Activated CD8-positive, alpha-beta T cell treated with anti-CD3 and anti-CD28 coated beads for 36 hours (primary cell): ENCODE measurements at regions not wholly inside any gene's neighbourhood (a gene's known extent, or its start where the extent isn't known, plus 50 kb on each side); places are given as distances from the start of the nearest gene placed in this dataset.

ENCODE experiments used
- ATAC-seq: fragments of 200-7000 bp; cut with Tn5 transposase; one replicate; pipeline ENCODE4 v1.10.0; 2021; ENCODE audit warnings: mild to moderate bottlenecking, moderate library complexity
- CTCF ChIA-PET: fragments of 350-600 bp; sonication (Branson Sonifier 250); formaldehyde crosslinking; loops from one replicate; lab custom pipeline; 2021; ENCODE audit warnings: antibody characterized with exemption; lab: Charles Lee
- POLR2A ChIA-PET: fragments of 350-600 bp; sonication (Branson Sonifier 250); formaldehyde crosslinking; loops from one replicate; lab custom pipeline; 2021; ENCODE audit warnings: antibody characterized with exemption; lab: Charles Lee
- DNase-seq: peaks from one replicate; pipeline ENCODE4 v3.0.0-alpha.2; 2020
- H3K27ac Mint-ChIP-seq: one replicate; pipeline ENCODE4 v1.8.0; 2021; ENCODE audit warnings: mild to moderate bottlenecking, mixed read lengths
- H3K27me3 Mint-ChIP-seq: one replicate; pipeline ENCODE4 v1.8.0; 2021; ENCODE audit warnings: mixed read lengths
- H3K36me3 Mint-ChIP-seq: one replicate; pipeline ENCODE4 v1.8.0; 2021; ENCODE audit warnings: low read depth, mixed read lengths
- H3K4me1 Mint-ChIP-seq: one replicate; pipeline ENCODE4 v1.8.0; 2021; ENCODE audit warnings: low read depth, mixed read lengths
- H3K4me3 Mint-ChIP-seq: one replicate; pipeline ENCODE4 v1.8.0; 2021; ENCODE audit warnings: mild to moderate bottlenecking, moderate library complexity, mixed read lengths
- H3K9me3 Mint-ChIP-seq: one replicate; pipeline ENCODE4 v1.8.0; 2021; ENCODE audit warnings: mixed read lengths
- intact Hi-C: fragments of 100-400 bp; cut with micrococcal nuclease; formaldehyde crosslinking; loops from one replicate; pipeline ENCODE4 v1.10.0; 2022
- TF ChIP-seq, protein P1 (sequence below): fragments of 200-600 bp; IDR thresholded peaks from one replicate; pipeline ENCODE4 v1.8.0; 2022; ENCODE audit warnings: antibody characterized with exemption, mild to moderate bottlenecking

DNA sequence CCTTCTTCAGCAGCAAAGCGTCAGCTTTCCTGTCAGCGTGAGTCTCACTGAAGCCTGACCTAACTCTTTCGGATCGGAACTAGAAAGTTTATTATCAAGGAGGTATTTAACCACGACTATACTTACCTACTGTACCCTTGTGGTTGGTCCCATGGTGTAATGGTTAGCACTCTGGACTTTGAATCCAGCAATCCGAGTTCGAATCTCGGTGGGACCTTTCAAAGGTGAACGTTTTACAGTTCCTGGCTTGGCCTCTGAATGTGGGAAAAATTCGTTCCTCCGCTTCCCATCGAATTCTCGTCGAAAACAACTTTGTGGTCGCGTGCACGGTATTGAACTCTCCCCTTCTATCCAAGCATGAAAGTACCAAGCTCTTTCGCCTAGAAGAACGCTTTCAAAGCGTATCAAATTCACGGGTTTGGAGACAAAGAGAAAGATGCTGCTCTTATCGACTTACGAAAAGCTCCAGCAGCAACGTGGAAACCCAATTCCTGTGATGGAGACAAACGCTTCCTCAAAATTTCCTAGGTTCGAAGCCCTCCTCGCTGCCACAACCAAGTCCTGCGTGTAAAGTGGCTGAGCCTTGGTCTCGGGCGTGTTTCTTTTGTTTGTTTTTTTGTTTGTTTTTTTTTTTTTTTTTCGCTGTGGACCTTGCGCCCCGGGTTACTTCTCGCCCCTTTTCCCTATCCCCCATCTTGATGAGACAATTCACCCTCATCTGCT lies 63.7 kb downstream of the GPX5 start:
- peak overlapping the region; percentile 26 for H3K4me3 Mint-ChIP-seq
- ChIA-PET CTCF (interaction anchor here (0.7 to 0.9 kb wide), 2 partner anchors 26 to 47 kb away, joined by 3 read pairs; no protein-coding TSS in a partner anchor), POLR2A (no interaction called here)
- intact Hi-C loops: no loop called here
- no peaks in the 10 kb centered on the region for H3K36me3 Mint-ChIP-seq
- no peak overlapping the region for H3K27ac Mint-ChIP-seq
- TF ChIP-seq, protein P1, sequence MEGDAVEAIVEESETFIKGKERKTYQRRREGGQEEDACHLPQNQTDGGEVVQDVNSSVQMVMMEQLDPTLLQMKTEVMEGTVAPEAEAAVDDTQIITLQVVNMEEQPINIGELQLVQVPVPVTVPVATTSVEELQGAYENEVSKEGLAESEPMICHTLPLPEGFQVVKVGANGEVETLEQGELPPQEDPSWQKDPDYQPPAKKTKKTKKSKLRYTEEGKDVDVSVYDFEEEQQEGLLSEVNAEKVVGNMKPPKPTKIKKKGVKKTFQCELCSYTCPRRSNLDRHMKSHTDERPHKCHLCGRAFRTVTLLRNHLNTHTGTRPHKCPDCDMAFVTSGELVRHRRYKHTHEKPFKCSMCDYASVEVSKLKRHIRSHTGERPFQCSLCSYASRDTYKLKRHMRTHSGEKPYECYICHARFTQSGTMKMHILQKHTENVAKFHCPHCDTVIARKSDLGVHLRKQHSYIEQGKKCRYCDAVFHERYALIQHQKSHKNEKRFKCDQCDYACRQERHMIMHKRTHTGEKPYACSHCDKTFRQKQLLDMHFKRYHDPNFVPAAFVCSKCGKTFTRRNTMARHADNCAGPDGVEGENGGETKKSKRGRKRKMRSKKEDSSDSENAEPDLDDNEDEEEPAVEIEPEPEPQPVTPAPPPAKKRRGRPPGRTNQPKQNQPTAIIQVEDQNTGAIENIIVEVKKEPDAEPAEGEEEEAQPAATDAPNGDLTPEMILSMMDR: no peak
- peaks cover 69% of the 10 kb centered on the region for H3K27me3 Mint-ChIP-seq
- H3K9me3 Mint-ChIP-seq: peaks cover 6% of the 10 kb centered on the region
- H3K4me1 Mint-ChIP-seq: peaks cover 34% of the 10 kb centered on the region
- DNase-seq: peak; percentile 64
- peak; percentile 50 for ATAC-seq

DNA sequence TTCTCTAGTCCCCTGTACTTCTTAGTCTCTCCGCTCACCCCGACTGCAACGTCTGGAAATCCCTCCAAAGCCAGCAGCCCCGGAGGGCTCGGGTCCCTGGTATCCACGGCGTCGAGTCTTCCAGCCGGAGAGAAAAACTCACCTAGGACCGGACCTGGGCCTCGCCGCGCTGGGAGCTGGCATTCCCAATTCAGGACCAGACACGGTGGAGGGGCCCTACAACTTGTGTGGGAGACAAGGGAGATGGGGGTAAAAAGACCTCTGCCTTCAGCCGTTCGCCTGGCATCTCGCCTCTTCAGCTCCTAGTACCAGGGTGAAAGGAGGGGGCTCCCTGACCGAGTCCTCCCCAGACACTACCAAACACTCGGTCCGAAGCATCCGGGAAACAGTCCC lies 64.3 kb downstream of the GPX5 start:
- peaks cover 67% of the 10 kb centered on the region for H3K27me3 Mint-ChIP-seq
- CTCF ChIA-PET: interaction anchor here (0.9 kb wide), 1 partner anchor 47 kb away, joined by 3 read pairs; no protein-coding TSS in a partner anchor
- POLR2A ChIA-PET: interaction anchor here (0.9 kb wide), 1 partner anchor 191 kb away, joined by 3 read pairs; the partner anchor contains the start of gene ZSCAN12
- H3K36me3 Mint-ChIP-seq: no peaks in the 10 kb centered on the region
- peaks cover 6% of the 10 kb centered on the region for H3K9me3 Mint-ChIP-seq
- H3K27ac Mint-ChIP-seq: no peak overlapping the region
- ATAC-seq (no peak), DNase-seq (no peak)
- H3K4me1 Mint-ChIP-seq: peaks cover 34% of the 10 kb centered on the region
- intact Hi-C loops: no loop called here
- TF ChIP-seq, protein P1: no peak
- H3K4me3 Mint-ChIP-seq: peak overlapping the region; percentile 26

DNA sequence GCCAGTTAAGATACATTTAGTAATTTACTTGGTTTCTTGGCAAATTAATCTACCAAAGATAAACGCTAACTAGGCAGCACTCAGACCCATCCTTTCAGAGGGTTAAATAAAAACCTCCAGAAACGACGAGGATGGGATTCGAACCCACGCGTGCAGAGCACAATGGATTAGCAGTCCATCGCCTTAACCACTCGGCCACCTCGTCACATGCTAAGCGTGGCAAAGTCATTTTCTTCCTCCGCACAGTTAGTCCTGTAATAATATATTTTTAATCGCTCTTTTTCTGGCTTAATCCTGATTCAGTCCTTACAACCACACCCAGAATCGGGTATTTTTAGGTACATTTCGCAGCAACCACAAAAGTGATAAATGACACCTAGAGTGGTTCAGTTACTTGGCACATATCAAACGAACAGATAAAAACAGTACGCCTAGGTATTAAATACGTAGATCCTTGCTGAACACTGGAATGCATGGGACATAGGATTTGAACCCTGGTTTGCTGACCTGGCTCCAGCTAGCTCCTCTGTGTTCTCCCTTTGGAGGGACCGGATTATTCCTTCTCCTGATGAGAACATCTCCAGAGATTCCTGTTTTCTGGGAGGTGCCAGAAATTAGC lies 71.6 kb downstream of the GPX5 start:
- Mint-ChIP-seq H3K4me1 (peaks cover 2% of the 10 kb centered on the region), H3K27me3 (peaks cover 39% of the 10 kb centered on the region), H3K4me3 (peak overlapping the region; percentile 43), H3K9me3 (peaks cover 7% of the 10 kb centered on the region), H3K27ac (no peak overlapping the region), H3K36me3 (no peaks in the 10 kb centered on the region)
- ATAC-seq (peak; percentile 47), DNase-seq (peak; percentile 71)
- ChIA-PET POLR2A (no interaction called here), CTCF (interaction anchor here (1.2 kb wide), 1 partner anchor 9 kb away, joined by 4 read pairs; no protein-coding TSS in a partner anchor)
- intact Hi-C loops: no loop called here
- TF ChIP-seq, protein P1: no peak

GRCh38 chr6:28597924-28598722 lies 72.4 kb downstream of the GPX5 start:
- peaks cover 7% of the 10 kb centered on the region for H3K9me3 Mint-ChIP-seq
- CTCF ChIA-PET: no interaction called here
- intact Hi-C loops: no loop called here
- H3K36me3 Mint-ChIP-seq: no peaks in the 10 kb centered on the region
- peaks cover 2% of the 10 kb centered on the region for H3K4me1 Mint-ChIP-seq
- ATAC-seq (no peak), DNase-seq (no peak)
- H3K27me3 Mint-ChIP-seq: peaks cover 37% of the 10 kb centered on the region
- no peak overlapping the region for H3K27ac Mint-ChIP-seq
- TF ChIP-seq, protein P1: no peak
- POLR2A ChIA-PET: no interaction called here
- H3K4me3 Mint-ChIP-seq: peak overlapping the region; percentile 43
